ENCODE measurements at regions not wholly inside any gene's neighbourhood (a gene's known extent, or its start where the extent isn't known, plus 50 kb on each side); places are given as distances from the start of the nearest gene placed in this dataset.
A peak's percentile ranks its signal among the peaks of the same experiment; 100 is the strongest.

GRCh38 chr1:67616394-67616985, 68.5 kb upstream of the GADD45A start (continued):
- TF ChIP-seq NPAS2 (CRISPR knock-in tag; IDR thresholded peaks at IDR 0.05; ENCODE audit: borderline replicate concordance): no peak
- no peak for TF ChIP-seq GATA3 (IDR thresholded peaks at IDR 0.05; ENCODE audit: borderline replicate concordance)
- TF ChIP-seq ZFP36 (IDR thresholded peaks at IDR 0.05; ENCODE audit: borderline replicate concordance, partially characterized antibody): no peak
- no peak for TF ChIP-seq CHD2 (IDR thresholded peaks at IDR 0.05; ENCODE audit: low read length, partially characterized antibody)

GRCh38 chr1:67618285-67619018, 66.5 kb upstream of the GADD45A start:
- 35% methylated on average over 14 of the region's 14 CpGs for WGBS (ENCODE audit: missing lambda C conversion rate)
- Histone ChIP-seq H3K4me3 (no peak overlapping the region), H3K9me3 (no peaks in the 10 kb centered on the region), H3K27ac (peak overlapping the region; percentile 25 to 69; a peak in 4 of 6 replicates), H3K4me2 (peak overlapping the region; percentile 71), H3K4me1 (peaks cover 15% of the 10 kb centered on the region; the same call in 2 of the 3 replicates)
- ChIA-PET POLR2A (interaction anchor here (1.6 kb wide), 1 partner anchor 66 kb away, joined by 5 read pairs; no protein-coding TSS in a partner anchor), CTCF (interaction anchor here (1.1 to 1.6 kb wide), 2 partner anchors 11 to 56 kb away, joined by 3 read pairs; no protein-coding TSS in a partner anchor)
- no peak for TF ChIP-seq MAX (IDR thresholded peaks at IDR 0.05)
- no peak for TF ChIP-seq USF2 (IDR thresholded peaks at IDR 0.05)
- no peak for TF ChIP-seq RNF2 (IDR thresholded peaks at IDR 0.05; ENCODE audit: borderline replicate concordance, low read depth)
- no peak for TF ChIP-seq HDAC2 (IDR thresholded peaks at IDR 0.05)
- TF ChIP-seq SREBF2 (IDR thresholded peaks at IDR 0.05): no peak
- no peak for TF ChIP-seq NPAS2 (CRISPR knock-in tag; IDR thresholded peaks at IDR 0.05; ENCODE audit: borderline replicate concordance)
- TF ChIP-seq SMC3 (IDR thresholded peaks at IDR 0.05): no peak
- no peak for TF ChIP-seq RCOR1 (IDR thresholded peaks at IDR 0.05; ENCODE audit: low read depth, low read length)
- FAIRE-seq (no peak), DNase-seq (ENCODE audit: low read depth in 1 of 2, low spot score in 1 of 2) (peak in 1 of 2 experiments; percentile 50), ATAC-seq (peak; percentile 59 to 78; a peak in 4 of 6 replicates)

- ChIA-PET POLR2A (interaction anchor here (1.6 kb wide), 1 partner anchor 65 kb away, joined by 5 read pairs; no protein-coding TSS in a partner anchor), CTCF (interaction anchor here (0.8 to 1.6 kb wide), 3 partner anchors 11 to 57 kb away, joined by 3 read pairs; no protein-coding TSS in a partner anchor)
- Histone ChIP-seq H3K4me1 (peaks cover 13% of the 10 kb centered on the region; the same call in 2 of the 3 replicates), H3K4me3 (no peak overlapping the region), H3K4me2 (peak overlapping the region; percentile 71), H3K9me3 (no peaks in the 10 kb centered on the region), H3K27ac (peak overlapping the region; percentile 25 to 69; a peak in 3 of 6 replicates)
- ATAC-seq (no peak; a peak in 1 of 6 replicates), FAIRE-seq (no peak), DNase-seq (ENCODE audit: low read depth in 1 of 2, low spot score in 1 of 2) (no peak)
- TF ChIP-seq BHLHE40 (IDR thresholded peaks at IDR 0.05; ENCODE audit: low read depth, low read length) (no peak), HMGXB4 (CRISPR knock-in tag; IDR thresholded peaks at IDR 0.05; ENCODE audit: borderline replicate concordance) (no peak), PHF8 (IDR thresholded peaks at IDR 0.05; ENCODE audit: borderline replicate concordance, low read depth) (no peak), E2F6 (IDR thresholded peaks at IDR 0.05; ENCODE audit: borderline replicate concordance, low read depth) (no peak), HEYL (CRISPR knock-in tag; IDR thresholded peaks at IDR 0.05) (no peak), CBX2 (IDR thresholded peaks at IDR 0.05; ENCODE audit: borderline replicate concordance, low read depth) (no peak), CHD2 (IDR thresholded peaks at IDR 0.05; ENCODE audit: low read length, partially characterized antibody) (no peak), NR3C1 (IDR thresholded peaks at IDR 0.05) (no peak), HES2 (IDR thresholded peaks at IDR 0.05) (no peak), CTCF (IDR thresholded peaks at IDR 0.05) (no peak), FOSL2 (IDR thresholded peaks at IDR 0.05) (no peak), FOSL2 (CRISPR knock-in tag; IDR thresholded peaks at IDR 0.05) (no peak)
- 88% methylated on average over 2 of the region's 2 CpGs for WGBS (ENCODE audit: missing lambda C conversion rate)
These were observed 65.9 kb upstream of the GADD45A start for GRCh38 chr1:67619080-67619479.
